ENCODE measurements at regions not wholly inside any gene's neighbourhood (a gene's known extent, or its start where the extent isn't known, plus 50 kb on each side); places are given as distances from the start of the nearest gene placed in this dataset.

DNA sequence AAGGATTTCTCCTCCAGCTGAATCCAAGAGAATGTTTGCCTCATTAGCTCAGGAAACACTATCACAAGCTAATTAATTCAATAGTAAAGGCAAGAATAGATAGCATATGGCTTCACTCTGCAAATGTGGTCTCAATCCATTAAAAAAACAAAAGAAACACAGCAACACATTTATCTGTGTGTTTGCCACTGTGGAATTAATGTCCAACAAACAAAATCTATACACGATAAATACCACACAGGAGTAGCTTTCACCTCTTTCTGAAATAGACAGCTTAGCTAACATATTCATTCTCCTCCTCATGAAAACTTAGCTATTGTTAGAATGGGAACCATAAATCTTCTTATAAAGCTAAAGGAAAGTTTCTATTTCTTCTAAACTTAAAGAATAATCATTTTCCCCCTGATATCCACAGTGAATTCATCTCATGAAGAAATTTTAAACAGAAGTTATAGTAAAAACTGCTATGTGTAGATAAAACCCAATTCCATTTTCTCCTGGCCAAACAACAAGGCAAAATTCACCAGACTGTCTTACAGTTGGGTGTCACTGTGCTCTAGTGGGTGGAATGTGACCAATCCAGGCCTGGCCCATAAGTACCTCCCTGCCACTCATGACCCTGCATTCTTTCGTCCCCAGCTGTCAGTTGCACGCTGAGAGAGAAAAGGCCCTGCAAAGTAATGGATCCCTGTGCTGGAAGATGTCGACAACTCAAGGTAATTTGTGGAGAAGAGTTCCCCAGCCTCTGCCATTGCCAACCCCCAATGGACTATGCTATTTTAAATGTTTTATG is 92.9 kb upstream of the NRSN1 start:
- no peak overlapping the region for H2BK15ac ChIP-seq (ENCODE audit: low read depth, low read length)
- H3K23ac ChIP-seq (ENCODE audit: insufficient read length, low read depth, low read length) = no peak overlapping the region
- WGBS (ENCODE audit: extremely low coverage, insufficient read length, low lambda C conversion rate) = no CpG with 5 or more reads among the region's 4 CpGs
- no peaks in the 10 kb centered on the region for H4K20me1 ChIP-seq (ENCODE audit: control insufficient read depth, insufficient read depth, insufficient read length)
- H3K4ac ChIP-seq (ENCODE audit: low read depth, low read length) = no peak overlapping the region
- H3K56ac ChIP-seq (ENCODE audit: insufficient read length, low read depth, low read length) = no peak overlapping the region
- H3K27me3 ChIP-seq (ENCODE audit: insufficient read depth, low read length) = no peaks in the 10 kb centered on the region
- H3T11ph ChIP-seq (ENCODE audit: low read length) = no peak overlapping the region
- H3K4me1 ChIP-seq (ENCODE audit: insufficient read depth, low read length) = no peaks in the 10 kb centered on the region
- H3K4me2 ChIP-seq (ENCODE audit: insufficient read depth, insufficient read length, low read length) = no peak overlapping the region
- no peak overlapping the region for H4K8ac ChIP-seq (replicated peaks; ENCODE audit: insufficient read length, low read depth, low read length)
- TF ChIP-seq, protein P1, sequence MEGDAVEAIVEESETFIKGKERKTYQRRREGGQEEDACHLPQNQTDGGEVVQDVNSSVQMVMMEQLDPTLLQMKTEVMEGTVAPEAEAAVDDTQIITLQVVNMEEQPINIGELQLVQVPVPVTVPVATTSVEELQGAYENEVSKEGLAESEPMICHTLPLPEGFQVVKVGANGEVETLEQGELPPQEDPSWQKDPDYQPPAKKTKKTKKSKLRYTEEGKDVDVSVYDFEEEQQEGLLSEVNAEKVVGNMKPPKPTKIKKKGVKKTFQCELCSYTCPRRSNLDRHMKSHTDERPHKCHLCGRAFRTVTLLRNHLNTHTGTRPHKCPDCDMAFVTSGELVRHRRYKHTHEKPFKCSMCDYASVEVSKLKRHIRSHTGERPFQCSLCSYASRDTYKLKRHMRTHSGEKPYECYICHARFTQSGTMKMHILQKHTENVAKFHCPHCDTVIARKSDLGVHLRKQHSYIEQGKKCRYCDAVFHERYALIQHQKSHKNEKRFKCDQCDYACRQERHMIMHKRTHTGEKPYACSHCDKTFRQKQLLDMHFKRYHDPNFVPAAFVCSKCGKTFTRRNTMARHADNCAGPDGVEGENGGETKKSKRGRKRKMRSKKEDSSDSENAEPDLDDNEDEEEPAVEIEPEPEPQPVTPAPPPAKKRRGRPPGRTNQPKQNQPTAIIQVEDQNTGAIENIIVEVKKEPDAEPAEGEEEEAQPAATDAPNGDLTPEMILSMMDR (conservative IDR thresholded peaks at IDR 0.05) = no peak
- no peak overlapping the region for H2BK120ac ChIP-seq (ENCODE audit: low read depth, low read length, poor library complexity, severe bottlenecking)
- Mint-ChIP-seq H3K4me3 (no peak overlapping the region), H3K27ac (no peak overlapping the region; a peak in 1 of 7 replicates), H3K4me1 (peaks cover 2 to 4% of the 10 kb centered on the region in 2 experiments; a peak in 1 of 4 replicates), H3K9me3 (peaks cover 12 to 16% of the 10 kb centered on the region in 2 experiments; a peak in 4 of 5 replicates), H3K36me3 (ENCODE audit: insufficient read depth in 1 of 3, low read depth in 3 of 3) (peaks cover 0 to 21% (median 1%) of the 10 kb centered on the region in 3 experiments; a peak in 3 of 7 replicates), H3K27me3 (ENCODE audit: low read depth) (no peaks in the 10 kb centered on the region)
- H3K9ac ChIP-seq (ENCODE audit: extremely low read depth, insufficient read length, low read length) = no peak overlapping the region
- no peaks in the 10 kb centered on the region for H3K23me2 ChIP-seq (ENCODE audit: insufficient read length, low read depth, low read length, poor library complexity, severe bottlenecking)
- H3K9me3 ChIP-seq (ENCODE audit: control insufficient read depth, low read depth, low read length) = no peaks in the 10 kb centered on the region
- no peaks in the 10 kb centered on the region for H3K79me1 ChIP-seq (ENCODE audit: insufficient read depth, low read depth, low read length, poor library complexity, severe bottlenecking)
- no peak overlapping the region for H2BK20ac ChIP-seq (ENCODE audit: low read depth, low read length, poor library complexity, severe bottlenecking)
- no peak overlapping the region for H2BK5ac ChIP-seq (ENCODE audit: insufficient read length, low read length)
- no peak for DNase-seq
- H3K27ac ChIP-seq (ENCODE audit: insufficient read length, low read depth, low read length) = no peak overlapping the region
- no peak overlapping the region for H2AFZ ChIP-seq (ENCODE audit: low read length)
- H3K14ac ChIP-seq (ENCODE audit: insufficient read depth, low read length) = no peak overlapping the region
- no peak overlapping the region for H2AK5ac ChIP-seq (ENCODE audit: insufficient read length, low read length)
- no peaks in the 10 kb centered on the region for H3K79me2 ChIP-seq (ENCODE audit: insufficient read depth, low read length)
- H3K18ac ChIP-seq (ENCODE audit: insufficient read length, low read depth, low read length) = no peak overlapping the region
- no peak overlapping the region for H4K5ac ChIP-seq (ENCODE audit: insufficient read length, low read depth, low read length)
- H2BK12ac ChIP-seq (ENCODE audit: insufficient read length, low read depth, low read length) = no peak overlapping the region
- H4K91ac ChIP-seq (ENCODE audit: insufficient read length, low read depth, low read length) = no peak overlapping the region
